Spinal cord (tissue), 9 donors: ENCODE measurements at regions not wholly inside any gene's neighbourhood (a gene's known extent, or its start where the extent isn't known, plus 50 kb on each side); places are given as distances from the start of the nearest gene placed in this dataset.
A peak's percentile ranks its signal among the peaks of the same experiment; 100 is the strongest.

ENCODE experiments used
- DNase-seq, 6 donors: peaks; one replicate each; pipeline versions ENCODE4 v3.0.0 to v3.0.0-alpha.2; 2013 to 2015; ENCODE audit warnings: low spot score in 6 of 6, low read depth in 4 of 6
- H3K27ac ChIP-seq: one replicate; pipeline ENCODE4 v1.5.1; 2013; ENCODE audit warnings: low read depth, low read length, control low read depth
- H3K27me3 ChIP-seq: one replicate; pipeline ENCODE4 v1.6.1; 2013; ENCODE audit warnings: low read length; ENCODE audit not compliant: control insufficient read depth, insufficient read depth
- H3K36me3 ChIP-seq: one replicate; pipeline ENCODE4 v1.6.1; 2013; ENCODE audit warnings: low read length; ENCODE audit not compliant: control insufficient read depth, insufficient read depth
- H3K4me1 ChIP-seq: one replicate; pipeline ENCODE4 v1.6.1; 2013; ENCODE audit warnings: low read length; ENCODE audit not compliant: control insufficient read depth, insufficient read depth
- H3K4me3 ChIP-seq: one replicate; pipeline ENCODE4 v1.5.1; 2013; ENCODE audit warnings: low read depth, low read length, control low read depth
- H3K9me3 ChIP-seq: one replicate; pipeline ENCODE4 v1.6.1; 2013; ENCODE audit warnings: low read length; ENCODE audit not compliant: control insufficient read depth, insufficient read depth
- WGBS: methylation state at CpG from one replicate; pipeline ENCODE4 v1.1.5; 2013; ENCODE audit warnings: missing lambda C conversion rate; ENCODE audit not compliant: insufficient coverage; 5-methylcytosine and 5-hydroxymethylcytosine counted together
- donor health status: healthy.

GRCh38 chr12:84079626-84080025 is 833.0 kb downstream of the SLC6A15 start:
- H3K4me1 ChIP-seq, result no peaks in the 10 kb centered on the region
- no peaks in the 10 kb centered on the region for H3K27me3 ChIP-seq
- no CpG with 5 or more reads among the region's 1 CpG for WGBS
- no peaks in the 10 kb centered on the region for H3K9me3 ChIP-seq
- no peaks in the 10 kb centered on the region for H3K36me3 ChIP-seq
- H3K27ac ChIP-seq, result no peak overlapping the region
- no peak for DNase-seq
- no peak overlapping the region for H3K4me3 ChIP-seq

DNA sequence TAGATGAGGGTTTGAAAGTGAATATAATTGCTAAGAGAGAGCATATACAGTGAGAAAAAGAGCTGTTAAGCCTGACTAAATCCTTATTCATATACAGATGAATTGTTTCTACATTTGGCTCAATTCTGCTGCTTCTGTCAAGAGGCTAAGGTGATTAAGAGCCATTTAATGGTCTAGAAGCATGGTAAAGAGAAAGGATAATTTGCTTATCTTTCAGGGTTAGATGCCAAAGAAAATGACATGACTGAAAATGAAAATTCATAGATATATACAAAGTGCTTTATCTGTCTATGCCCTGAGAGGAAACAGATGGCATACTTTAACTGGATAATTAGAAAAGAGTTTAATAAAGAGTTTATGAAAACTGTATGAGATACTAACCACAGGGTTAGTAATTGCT is 834.9 kb downstream of the SLC6A15 start:
- Histone ChIP-seq H3K4me3 (no peak overlapping the region), H3K36me3 (no peaks in the 10 kb centered on the region), H3K9me3 (no peaks in the 10 kb centered on the region), H3K4me1 (no peaks in the 10 kb centered on the region), H3K27me3 (no peaks in the 10 kb centered on the region), H3K27ac (no peak overlapping the region)
- DNase-seq, result peak in 2 of 6 donors; percentile 3 to 19

DNA sequence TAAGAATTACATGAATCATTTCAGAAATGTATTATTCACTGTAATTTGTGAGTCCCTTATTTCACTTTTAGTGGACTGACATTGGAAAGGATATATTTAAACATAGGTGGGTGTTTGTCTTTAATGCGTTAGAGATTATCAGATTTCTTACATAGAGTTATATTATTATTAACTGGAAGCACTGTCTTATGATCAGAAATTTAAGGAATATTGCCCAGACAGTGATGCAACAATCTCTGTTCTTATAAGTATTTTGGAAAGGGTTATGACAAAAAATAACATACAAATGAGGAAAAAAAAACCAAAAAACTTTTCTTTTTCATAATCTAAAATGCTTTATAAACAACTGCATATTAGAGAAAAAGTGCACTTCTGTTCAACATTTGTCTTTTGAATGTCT is 836.6 kb downstream of the SLC6A15 start:
- H3K27me3 ChIP-seq, result no peaks in the 10 kb centered on the region
- no peaks in the 10 kb centered on the region for H3K9me3 ChIP-seq
- H3K36me3 ChIP-seq, result no peaks in the 10 kb centered on the region
- H3K4me1 ChIP-seq, result no peaks in the 10 kb centered on the region
- no peak overlapping the region for H3K4me3 ChIP-seq
- no CpG with 5 or more reads among the region's 1 CpG for WGBS
- DNase-seq, result no peak
- H3K27ac ChIP-seq, result no peak overlapping the region

GRCh38 chr12:84073401-84073800 is 839.2 kb downstream of the SLC6A15 start:
- H3K36me3 ChIP-seq, result no peaks in the 10 kb centered on the region
- H3K9me3 ChIP-seq, result no peaks in the 10 kb centered on the region
- H3K27ac ChIP-seq, result no peak overlapping the region
- H3K27me3 ChIP-seq, result no peaks in the 10 kb centered on the region
- no peak overlapping the region for H3K4me3 ChIP-seq
- DNase-seq, result no peak
- WGBS, result no CpG with 5 or more reads among the region's 4 CpGs
- no peaks in the 10 kb centered on the region for H3K4me1 ChIP-seq

GRCh38 chr12:84072961-84073360 is 839.6 kb downstream of the SLC6A15 start:
- no peak for DNase-seq
- no peak overlapping the region for H3K27ac ChIP-seq
- no peak overlapping the region for H3K4me3 ChIP-seq
- H3K9me3 ChIP-seq, result no peaks in the 10 kb centered on the region
- no peaks in the 10 kb centered on the region for H3K36me3 ChIP-seq
- H3K27me3 ChIP-seq, result no peaks in the 10 kb centered on the region
- H3K4me1 ChIP-seq, result no peaks in the 10 kb centered on the region

DNA sequence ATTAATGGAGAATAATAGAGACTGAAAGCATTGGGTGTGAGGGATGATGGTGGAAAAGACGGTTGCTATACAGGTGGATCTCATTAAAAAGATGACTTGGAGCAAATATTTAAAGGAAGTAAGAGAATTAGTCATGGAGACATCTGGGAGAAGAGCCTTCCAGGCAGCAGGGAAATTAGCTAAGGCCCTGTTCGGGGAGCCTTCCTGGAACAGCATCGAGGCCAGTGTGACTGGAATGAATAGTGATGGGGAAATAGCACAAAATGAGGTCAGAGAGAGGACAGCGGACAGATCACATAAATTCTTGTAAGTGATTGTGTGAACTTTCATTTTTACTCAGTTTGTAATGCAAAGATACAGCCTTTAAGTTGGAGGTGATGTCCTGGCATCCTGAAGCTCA is 842.3 kb downstream of the SLC6A15 start:
- WGBS, result 92% methylated on average over 4 of the region's 4 CpGs
- no peak for DNase-seq
- H3K27ac ChIP-seq, result no peak overlapping the region

GRCh38 chr12:84069699-84070098 is 842.9 kb downstream of the SLC6A15 start:
- Histone ChIP-seq H3K9me3 (no peaks in the 10 kb centered on the region), H3K36me3 (no peaks in the 10 kb centered on the region), H3K27ac (no peak overlapping the region), H3K4me3 (no peak overlapping the region), H3K27me3 (no peaks in the 10 kb centered on the region), H3K4me1 (no peaks in the 10 kb centered on the region)
- no CpG with 5 or more reads among the region's 1 CpG for WGBS
- no peak for DNase-seq

More for the DNA sequence above, 842.3 kb downstream of the SLC6A15 start:
- Histone ChIP-seq H3K27me3 (no peaks in the 10 kb centered on the region), H3K9me3 (no peaks in the 10 kb centered on the region), H3K4me3 (no peak overlapping the region), H3K4me1 (no peaks in the 10 kb centered on the region), H3K36me3 (no peaks in the 10 kb centered on the region)

DNA sequence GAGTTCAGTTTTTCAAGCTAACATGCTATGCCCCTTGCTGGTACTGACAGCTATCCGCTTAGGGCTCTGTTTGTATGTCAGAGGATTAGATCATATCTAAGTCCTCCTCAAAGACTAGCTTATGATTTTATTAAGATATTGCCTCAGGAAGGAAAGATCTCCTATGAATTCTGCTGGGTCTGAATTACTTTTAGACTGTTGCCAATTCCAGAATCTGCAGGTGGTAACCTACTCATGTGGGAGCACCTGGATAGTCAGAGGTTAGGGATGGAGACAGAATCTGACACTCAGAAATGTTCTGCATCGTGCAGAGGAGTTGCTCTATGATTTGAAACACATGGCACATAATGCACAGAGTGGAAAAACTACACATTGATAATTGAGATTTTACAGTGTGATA is 843.4 kb downstream of the SLC6A15 start:
- Histone ChIP-seq H3K4me3 (no peak overlapping the region), H3K27ac (no peak overlapping the region), H3K27me3 (no peaks in the 10 kb centered on the region), H3K9me3 (no peaks in the 10 kb centered on the region), H3K4me1 (no peaks in the 10 kb centered on the region), H3K36me3 (no peaks in the 10 kb centered on the region)
- no peak for DNase-seq
- WGBS, result 67% methylated on average over 1 of the region's 2 CpGs

DNA sequence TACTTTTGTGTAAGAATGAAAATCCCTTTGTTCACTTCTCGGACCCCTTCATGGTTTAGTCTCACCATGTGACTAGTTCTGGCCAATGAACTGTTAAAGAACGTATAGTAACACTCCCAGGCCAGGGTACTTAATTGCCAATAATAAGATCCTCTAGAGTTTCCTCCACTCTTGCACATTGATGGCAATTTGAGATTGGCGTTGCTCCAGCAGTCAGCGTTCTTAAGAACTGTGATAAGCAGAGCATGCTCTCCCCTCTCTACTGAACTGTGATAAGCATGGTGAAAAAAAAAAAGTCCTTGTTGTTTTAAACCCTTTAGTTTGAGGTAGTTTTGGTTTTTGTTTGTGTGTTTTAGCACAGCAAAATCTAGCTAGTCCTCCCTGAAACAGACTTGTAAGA is 854.5 kb downstream of the SLC6A15 start:
- no peak overlapping the region for H3K4me3 ChIP-seq
- WGBS, result no CpG with 5 or more reads among the region's 4 CpGs
- no peaks in the 10 kb centered on the region for H3K27me3 ChIP-seq
- DNase-seq, result peak in 2 of 6 donors; percentile 4 to 13
- no peaks in the 10 kb centered on the region for H3K9me3 ChIP-seq
- H3K36me3 ChIP-seq, result no peaks in the 10 kb centered on the region
- H3K27ac ChIP-seq, result no peak overlapping the region
- no peaks in the 10 kb centered on the region for H3K4me1 ChIP-seq

GRCh38 chr12:84054811-84055210 is 857.8 kb downstream of the SLC6A15 start:
- Histone ChIP-seq H3K27me3 (no peaks in the 10 kb centered on the region), H3K36me3 (no peaks in the 10 kb centered on the region), H3K4me3 (no peak overlapping the region), H3K27ac (no peak overlapping the region), H3K9me3 (no peaks in the 10 kb centered on the region), H3K4me1 (no peaks in the 10 kb centered on the region)
- DNase-seq, result no peak
- WGBS, result no CpG with 5 or more reads among the region's 2 CpGs
